DND-41 (cell line): ENCODE measurements at regions not wholly inside any gene's neighbourhood (a gene's known extent, or its start where the extent isn't known, plus 50 kb on each side); places are given as distances from the start of the nearest gene placed in this dataset.
A peak's percentile ranks its signal among the peaks of the same experiment; 100 is the strongest.
"Not testable (repeated sequence)": the region's sequence is repeated elsewhere in the genome, so short reads cannot be mapped to it uniquely, and the experiment has no call there.

Experiments used
- ATAC-seq: fragments of 200-7000 bp; cut with Tn5 transposase; 3 replicates; pipeline ENCODE4 v1.9.1; 2021; ENCODE audit warnings: low read depth; ENCODE audit not compliant: insufficient read depth
- DNase-seq: peaks from one replicate; pipeline ENCODE4 v3.0.0-alpha.2; 2020
- H2AFZ ChIP-seq: 2 replicates; pipeline ENCODE4 v1.6.0; 2012; ENCODE audit warnings: low read depth, low read length
- H3K27ac ChIP-seq: 2 replicates; pipeline ENCODE4 v1.5.1; 2012; ENCODE audit warnings: low read length, inconsistent platforms
- H3K27me3 ChIP-seq: fragments of 200-600 bp; sonication (generic); 2 replicates; pipeline ENCODE4 v1.6.0; 2012; ENCODE audit warnings: low read length, mild to moderate bottlenecking, inconsistent platforms; ENCODE audit not compliant: insufficient read depth, poor library complexity
- H3K36me3 ChIP-seq: 2 replicates; pipeline ENCODE4 v1.5.1; 2012; ENCODE audit warnings: low read length, inconsistent platforms; ENCODE audit not compliant: insufficient read depth
- H3K4me1 ChIP-seq: 2 replicates; pipeline ENCODE4 v1.5.1; 2012; ENCODE audit warnings: mild to moderate bottlenecking, low read length; ENCODE audit not compliant: insufficient read depth
- H3K4me2 ChIP-seq: 2 replicates; pipeline ENCODE4 v1.6.0; 2012; ENCODE audit warnings: mild to moderate bottlenecking, moderate library complexity, low read length, inconsistent platforms; ENCODE audit not compliant: insufficient read depth
- H3K4me3 ChIP-seq, 2 experiments: fragments of 200-600 bp in 1 of 2; shearing (Covaris generic) in 1 of 2; 2 replicates each; pipeline ENCODE4 v1.5.1; 2012 to 2016; ENCODE audit warnings: inconsistent platforms in 2 of 2, low read length in 2 of 2, mild to moderate bottlenecking in 2 of 2, low read depth in 1 of 2, moderate library complexity in 1 of 2
- H3K79me2 ChIP-seq: 2 replicates; pipeline ENCODE4 v1.6.0; 2012; ENCODE audit warnings: low read length, inconsistent platforms; ENCODE audit not compliant: insufficient read depth
- H3K9ac ChIP-seq: 2 replicates; pipeline ENCODE4 v1.6.0; 2012; ENCODE audit warnings: low read depth, mild to moderate bottlenecking, inconsistent platforms, low read length, moderate library complexity
- H3K9me3 ChIP-seq: 2 replicates; pipeline ENCODE4 v1.5.1; 2012; ENCODE audit warnings: low read length, moderate library complexity, mild to moderate bottlenecking, inconsistent platforms; ENCODE audit not compliant: insufficient read depth, severe bottlenecking
- H4K20me1 ChIP-seq: 2 replicates; pipeline ENCODE4 v1.6.0; 2012; ENCODE audit warnings: low read length; ENCODE audit not compliant: insufficient read depth
- CTCF ChIP-seq: IDR thresholded peaks from 2 replicates; pipeline ENCODE4 v1.5.1; 2012; ENCODE audit warnings: borderline replicate concordance, low read length, moderate library complexity, mild to moderate bottlenecking; ENCODE audit not compliant: poor library complexity, severe bottlenecking; ENCODE audit errors: extremely low read depth
- EZH2 ChIP-seq: IDR thresholded peaks from 3 replicates; pipeline ENCODE4 v1.6.1; 2012; ENCODE audit warnings: borderline replicate concordance, low read depth, mild to moderate bottlenecking, moderate library complexity, low read length, inconsistent platforms; ENCODE audit not compliant: severe bottlenecking

DNA sequence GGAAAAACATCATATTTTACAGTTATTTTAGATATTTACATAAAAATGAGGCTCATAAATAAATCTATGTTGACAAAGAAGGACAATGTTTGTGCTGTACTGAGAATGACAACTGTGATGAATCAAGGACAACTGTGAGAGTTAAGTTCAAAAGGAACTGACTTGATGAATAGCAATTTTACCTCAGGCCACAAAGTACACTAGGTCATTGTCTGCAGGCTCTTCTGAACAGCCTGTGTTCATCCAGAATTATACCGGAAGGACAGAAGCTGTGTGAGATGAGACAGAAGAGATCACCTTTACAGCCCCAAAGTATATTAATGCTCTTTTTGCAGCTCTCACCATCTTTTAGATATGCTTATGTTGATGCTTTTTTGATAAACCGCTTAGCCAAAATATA lies 2375.5 kb upstream of the PCDH20 start:
- H3K79me2 ChIP-seq, H3K4me3 ChIP-seq, H3K36me3 ChIP-seq, H3K9me3 ChIP-seq, H3K27ac ChIP-seq, H3K4me2 ChIP-seq, H3K4me1 ChIP-seq, H2AFZ ChIP-seq, DNase-seq, H4K20me1 ChIP-seq, H3K9ac ChIP-seq, H3K27me3 ChIP-seq, ATAC-seq: not testable (repeated sequence)

GRCh38 chr13:63774133-63774532 lies 2358.5 kb upstream of the PCDH20 start:
- no peak overlapping the region for H3K4me3 ChIP-seq
- H3K9ac ChIP-seq: no peak overlapping the region
- ATAC-seq (no peak), DNase-seq (no peak)
- TF ChIP-seq CTCF (no peak), EZH2 (no peak)
- no peak overlapping the region for H3K27ac ChIP-seq
- H3K4me2 ChIP-seq: no peak overlapping the region
- no peaks in the 10 kb centered on the region for H3K36me3 ChIP-seq
- no peaks in the 10 kb centered on the region for H3K9me3 ChIP-seq
- H3K79me2 ChIP-seq: no peaks in the 10 kb centered on the region
- no peaks in the 10 kb centered on the region for H3K4me1 ChIP-seq
- no peaks in the 10 kb centered on the region for H3K27me3 ChIP-seq
- no peak overlapping the region for H2AFZ ChIP-seq
- no peaks in the 10 kb centered on the region for H4K20me1 ChIP-seq

- no peak overlapping the region for H3K9ac ChIP-seq
- H3K36me3 ChIP-seq: no peaks in the 10 kb centered on the region
- H3K79me2 ChIP-seq: no peaks in the 10 kb centered on the region
- no peak for DNase-seq
- ATAC-seq: no peak
- H4K20me1 ChIP-seq: no peaks in the 10 kb centered on the region
- no peak overlapping the region for H2AFZ ChIP-seq
- H3K27ac ChIP-seq: no peak overlapping the region
- no peaks in the 10 kb centered on the region for H3K27me3 ChIP-seq
- H3K4me3 ChIP-seq: no peak overlapping the region
- TF ChIP-seq CTCF (no peak), EZH2 (no peak)
- no peaks in the 10 kb centered on the region for H3K9me3 ChIP-seq
- no peaks in the 10 kb centered on the region for H3K4me1 ChIP-seq
- H3K4me2 ChIP-seq: no peak overlapping the region
Measured at GRCh38 chr13:63773476-63773875, 2357.8 kb upstream of the PCDH20 start.

DNA sequence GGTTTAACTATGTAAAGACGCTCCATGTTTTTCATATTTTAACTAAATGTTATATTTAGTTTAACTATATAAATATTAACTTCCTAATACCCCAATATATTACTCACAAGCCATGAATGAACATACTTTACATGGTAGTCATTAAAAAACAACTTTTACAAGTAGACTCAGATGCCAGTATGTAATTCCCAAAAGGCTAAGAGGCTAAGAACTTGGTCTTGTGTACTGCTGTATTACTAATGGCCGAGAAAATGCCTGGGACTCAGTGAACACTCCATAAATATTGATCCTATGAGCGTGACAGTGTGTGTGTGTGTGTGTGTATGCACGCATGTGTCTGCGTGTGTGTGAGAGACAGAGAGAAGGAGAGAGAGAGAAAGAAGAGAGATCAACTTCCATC lies 2342.0 kb upstream of the PCDH20 start:
- H4K20me1 ChIP-seq, ATAC-seq, H3K4me1 ChIP-seq, H3K9ac ChIP-seq, DNase-seq, H3K4me3 ChIP-seq, H3K27ac ChIP-seq, H3K79me2 ChIP-seq, H3K27me3 ChIP-seq, H3K36me3 ChIP-seq, H3K4me2 ChIP-seq, H2AFZ ChIP-seq, H3K9me3 ChIP-seq: not testable (repeated sequence)

DNA sequence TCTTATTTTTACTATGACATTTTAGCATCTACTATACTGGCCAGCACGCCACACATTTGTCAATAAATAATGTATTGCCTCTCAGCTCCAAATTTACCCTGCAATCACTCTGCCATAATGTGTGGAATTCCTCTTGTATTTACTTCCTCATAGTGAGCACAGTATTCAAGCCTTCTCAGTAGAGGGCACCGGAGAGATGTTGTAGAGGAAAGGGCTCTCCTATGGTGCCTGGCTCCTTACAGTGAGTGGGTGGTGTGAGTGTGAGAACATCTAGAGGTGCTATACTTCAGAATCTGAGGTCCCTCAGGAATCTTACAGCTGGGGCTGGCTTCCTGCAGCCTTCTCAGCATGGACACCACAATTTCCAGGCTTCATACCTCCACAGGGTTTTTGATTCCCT lies 2334.2 kb upstream of the PCDH20 start:
- not testable (repeated sequence) for H3K9ac ChIP-seq, H4K20me1 ChIP-seq, H3K79me2 ChIP-seq, H3K27me3 ChIP-seq, H3K27ac ChIP-seq, H3K4me3 ChIP-seq, H3K4me1 ChIP-seq, H3K36me3 ChIP-seq, H3K4me2 ChIP-seq, DNase-seq, H3K9me3 ChIP-seq, H2AFZ ChIP-seq
- ATAC-seq: peak; percentile 88

- not testable (repeated sequence) for H3K4me1 ChIP-seq, H4K20me1 ChIP-seq, H3K9ac ChIP-seq, H3K79me2 ChIP-seq, H3K9me3 ChIP-seq, H2AFZ ChIP-seq, H3K27ac ChIP-seq, H3K36me3 ChIP-seq, H3K27me3 ChIP-seq, H3K4me3 ChIP-seq, ATAC-seq, H3K4me2 ChIP-seq, DNase-seq
Measured at GRCh38 chr13:63741814-63742101, 2326.1 kb upstream of the PCDH20 start.
